ENCODE measurements at regions not wholly inside any gene's neighbourhood (a gene's known extent, or its start where the extent isn't known, plus 50 kb on each side); places are given as distances from the start of the nearest gene placed in this dataset.

- TF ChIP-seq MAFK (IDR thresholded peaks at IDR 0.05; ENCODE audit: low read depth, low read length) = no peak
- TF ChIP-seq POLR2A (IDR thresholded peaks at IDR 0.05; ENCODE audit: control extremely low read depth in 1 of 2, low read depth in 2 of 2, low read length in 2 of 2) = no peak
- TF ChIP-seq ASH2L (IDR thresholded peaks at IDR 0.05; ENCODE audit: low read length) = no peak
- no peak for TF ChIP-seq SIN3A (conservative IDR thresholded peaks at IDR 0.05 in 1 of 2, IDR thresholded peaks at IDR 0.05 in 1 of 2; ENCODE audit: low read depth in 1 of 2, low read length in 2 of 2)
- TF ChIP-seq MAX (IDR thresholded peaks at IDR 0.05) = no peak
- no peak for TF ChIP-seq CBX5 (IDR thresholded peaks at IDR 0.05; ENCODE audit: low read depth, low read length)
- TF ChIP-seq TAF1 (IDR thresholded peaks at IDR 0.05; ENCODE audit: low read depth, low read length) = no peak
- no peak for TF ChIP-seq CEBPB (IDR thresholded peaks at IDR 0.05; ENCODE audit: low read depth, low read length)
These were observed 283.1 kb downstream of the SEC14L1 start (continued) for GRCh38 chr17:77423589-77424451.
